ENCODE measurements at regions not wholly inside any gene's neighbourhood (a gene's known extent, or its start where the extent isn't known, plus 50 kb on each side); places are given as distances from the start of the nearest gene placed in this dataset.

GRCh38 chr12:27852742-27853141, 72.7 kb upstream of the MANSC4 start:
- ATAC-seq: no peak

More at GRCh38 chr12:27852742-27853141, 72.7 kb upstream of the MANSC4 start:
- no peak for TF ChIP-seq CSDC2 (CRISPR knock-in tag; IDR thresholded peaks at IDR 0.05)
- TF ChIP-seq TSHZ2 (CRISPR knock-in tag; IDR thresholded peaks at IDR 0.05): no peak
- TF ChIP-seq BACH2 (CRISPR knock-in tag; IDR thresholded peaks at IDR 0.05; ENCODE audit: borderline replicate concordance): no peak
- TF ChIP-seq ZFP30 (CRISPR knock-in tag; IDR thresholded peaks at IDR 0.05): no peak
- no peak for TF ChIP-seq RARB (CRISPR knock-in tag; IDR thresholded peaks at IDR 0.05)
- TF ChIP-seq SNAI2 (CRISPR knock-in tag; IDR thresholded peaks at IDR 0.05): no peak
- no peak for TF ChIP-seq ZC3H10 (CRISPR knock-in tag; IDR thresholded peaks at IDR 0.05)
- TF ChIP-seq ZNF8 (CRISPR knock-in tag; IDR thresholded peaks at IDR 0.05): no peak
- no peak for TF ChIP-seq PPARA (CRISPR knock-in tag; IDR thresholded peaks at IDR 0.05; ENCODE audit: borderline replicate concordance)
